ENCODE measurements at regions not wholly inside any gene's neighbourhood (a gene's known extent, or its start where the extent isn't known, plus 50 kb on each side); places are given as distances from the start of the nearest gene placed in this dataset.
"Not testable (repeated sequence)": the region's sequence is repeated elsewhere in the genome, so short reads cannot be mapped to it uniquely, and the experiment has no call there.

- no peaks in the 10 kb centered on the region for H3K36me3 ChIP-seq (ENCODE audit: control insufficient read depth in 2 of 3, insufficient read depth in 3 of 3, low read length in 3 of 3)
- no peak overlapping the region for H3K27ac ChIP-seq (ENCODE audit: low read depth in 2 of 2, low read length in 2 of 2)
- no peak overlapping the region for H3K4me3 ChIP-seq (ENCODE audit: low read length in 3 of 3)
- DNase-seq (peak in 1 of 5 donors; percentile 52), FAIRE-seq (no peak)
- H3K4me1 ChIP-seq (ENCODE audit: control insufficient read depth in 2 of 3, insufficient read depth in 2 of 3, low read depth in 1 of 3, low read length in 3 of 3) = peaks cover 0 to 2% (median 0%) of the 10 kb centered on the region in 3 donors
- H3K9me3 ChIP-seq (ENCODE audit: control insufficient read depth in 2 of 3, insufficient read depth in 1 of 3, low read length in 3 of 3) = no peaks in the 10 kb centered on the region
- no peaks in the 10 kb centered on the region for H3K27me3 ChIP-seq (ENCODE audit: control insufficient read depth, insufficient read depth, low read length)
- intact Hi-C loops (cut with DNase I) = no loop called here
- TF ChIP-seq CTCF (IDR thresholded peaks at IDR 0.05; ENCODE audit: borderline replicate concordance, extremely low read depth, insufficient read depth) = no peak
- no peak overlapping the region for H3K9ac ChIP-seq (ENCODE audit: low read length in 3 of 3)
Measured at GRCh38 chr2:203631068-203631757, 75.2 kb upstream of the CD28 start.

- no peak for TF ChIP-seq CTCF (IDR thresholded peaks at IDR 0.05; ENCODE audit: borderline replicate concordance, extremely low read depth, insufficient read depth)
Measured at GRCh38 chr2:203636588-203637470, 69.6 kb upstream of the CD28 start.

GRCh38 chr2:203637471-203638167, 68.8 kb upstream of the CD28 start:
- Histone ChIP-seq H3K4me1 (ENCODE audit: control insufficient read depth in 2 of 3, insufficient read depth in 2 of 3, low read depth in 1 of 3, low read length in 3 of 3) (peaks cover 0 to 11% (median 4%) of the 10 kb centered on the region in 3 donors), H3K27me3 (ENCODE audit: control insufficient read depth, insufficient read depth, low read length) (no peaks in the 10 kb centered on the region), H3K36me3 (ENCODE audit: control insufficient read depth in 2 of 3, insufficient read depth in 3 of 3, low read length in 3 of 3) (no peaks in the 10 kb centered on the region), H3K9ac (ENCODE audit: low read length in 3 of 3) (no peak overlapping the region), H3K4me3 (ENCODE audit: low read length in 3 of 3) (no peak overlapping the region), H3K9me3 (ENCODE audit: control insufficient read depth in 2 of 3, insufficient read depth in 1 of 3, low read length in 3 of 3) (no peaks in the 10 kb centered on the region), H3K27ac (ENCODE audit: low read depth in 2 of 2, low read length in 2 of 2) (no peak overlapping the region)
- DNase-seq (no peak), FAIRE-seq (no peak)
- intact Hi-C loops (cut with DNase I) = no loop called here
- TF ChIP-seq CTCF (IDR thresholded peaks at IDR 0.05; ENCODE audit: borderline replicate concordance, extremely low read depth, insufficient read depth) = no peak

More at GRCh38 chr2:203636588-203637470, 69.6 kb upstream of the CD28 start:
- no peaks in the 10 kb centered on the region for H3K9me3 ChIP-seq (ENCODE audit: control insufficient read depth in 2 of 3, insufficient read depth in 1 of 3, low read length in 3 of 3)
- peaks cover 0 to 11% (median 4%) of the 10 kb centered on the region in 3 donors for H3K4me1 ChIP-seq (ENCODE audit: control insufficient read depth in 2 of 3, insufficient read depth in 2 of 3, low read depth in 1 of 3, low read length in 3 of 3)
- DNase-seq (no peak), FAIRE-seq (peak; percentile 6)
- H3K27me3 ChIP-seq (ENCODE audit: control insufficient read depth, insufficient read depth, low read length) = no peaks in the 10 kb centered on the region
- H3K9ac ChIP-seq (ENCODE audit: low read length in 3 of 3) = no peak overlapping the region
- H3K36me3 ChIP-seq (ENCODE audit: control insufficient read depth in 2 of 3, insufficient read depth in 3 of 3, low read length in 3 of 3) = no peaks in the 10 kb centered on the region
- no peak overlapping the region for H3K4me3 ChIP-seq (ENCODE audit: low read length in 3 of 3)
- no peak overlapping the region for H3K27ac ChIP-seq (ENCODE audit: low read depth in 2 of 2, low read length in 2 of 2)
- intact Hi-C loops (cut with DNase I) = no loop called here

- H3K4me1 ChIP-seq (ENCODE audit: control insufficient read depth in 2 of 3, insufficient read depth in 2 of 3, low read depth in 1 of 3, low read length in 3 of 3); intact Hi-C loops (cut with DNase I); H3K27ac ChIP-seq (ENCODE audit: low read depth in 2 of 2, low read length in 2 of 2); H3K27me3 ChIP-seq (ENCODE audit: control insufficient read depth, insufficient read depth, low read length); H3K36me3 ChIP-seq (ENCODE audit: control insufficient read depth in 2 of 3, insufficient read depth in 3 of 3, low read length in 3 of 3); H3K9ac ChIP-seq (ENCODE audit: low read length in 3 of 3); H3K9me3 ChIP-seq (ENCODE audit: control insufficient read depth in 2 of 3, insufficient read depth in 1 of 3, low read length in 3 of 3); H3K4me3 ChIP-seq (ENCODE audit: low read length in 3 of 3); DNase-seq; FAIRE-seq: not testable (repeated sequence)
Measured at GRCh38 chr2:203641865-203642264, 64.6 kb upstream of the CD28 start.

- H3K9me3 ChIP-seq (ENCODE audit: control insufficient read depth in 2 of 3, insufficient read depth in 1 of 3, low read length in 3 of 3); H3K27ac ChIP-seq (ENCODE audit: low read depth in 2 of 2, low read length in 2 of 2); H3K27me3 ChIP-seq (ENCODE audit: control insufficient read depth, insufficient read depth, low read length); FAIRE-seq; DNase-seq; H3K4me1 ChIP-seq (ENCODE audit: control insufficient read depth in 2 of 3, insufficient read depth in 2 of 3, low read depth in 1 of 3, low read length in 3 of 3); H3K36me3 ChIP-seq (ENCODE audit: control insufficient read depth in 2 of 3, insufficient read depth in 3 of 3, low read length in 3 of 3); H3K4me3 ChIP-seq (ENCODE audit: low read length in 3 of 3); intact Hi-C loops (cut with DNase I); H3K9ac ChIP-seq (ENCODE audit: low read length in 3 of 3): not testable (repeated sequence)
Measured at GRCh38 chr2:203642841-203643240, 63.6 kb upstream of the CD28 start.
